ENCODE measurements at regions not wholly inside any gene's neighbourhood (a gene's known extent, or its start where the extent isn't known, plus 50 kb on each side); places are given as distances from the start of the nearest gene placed in this dataset.
A peak's percentile ranks its signal among the peaks of the same experiment; 100 is the strongest.

DNA sequence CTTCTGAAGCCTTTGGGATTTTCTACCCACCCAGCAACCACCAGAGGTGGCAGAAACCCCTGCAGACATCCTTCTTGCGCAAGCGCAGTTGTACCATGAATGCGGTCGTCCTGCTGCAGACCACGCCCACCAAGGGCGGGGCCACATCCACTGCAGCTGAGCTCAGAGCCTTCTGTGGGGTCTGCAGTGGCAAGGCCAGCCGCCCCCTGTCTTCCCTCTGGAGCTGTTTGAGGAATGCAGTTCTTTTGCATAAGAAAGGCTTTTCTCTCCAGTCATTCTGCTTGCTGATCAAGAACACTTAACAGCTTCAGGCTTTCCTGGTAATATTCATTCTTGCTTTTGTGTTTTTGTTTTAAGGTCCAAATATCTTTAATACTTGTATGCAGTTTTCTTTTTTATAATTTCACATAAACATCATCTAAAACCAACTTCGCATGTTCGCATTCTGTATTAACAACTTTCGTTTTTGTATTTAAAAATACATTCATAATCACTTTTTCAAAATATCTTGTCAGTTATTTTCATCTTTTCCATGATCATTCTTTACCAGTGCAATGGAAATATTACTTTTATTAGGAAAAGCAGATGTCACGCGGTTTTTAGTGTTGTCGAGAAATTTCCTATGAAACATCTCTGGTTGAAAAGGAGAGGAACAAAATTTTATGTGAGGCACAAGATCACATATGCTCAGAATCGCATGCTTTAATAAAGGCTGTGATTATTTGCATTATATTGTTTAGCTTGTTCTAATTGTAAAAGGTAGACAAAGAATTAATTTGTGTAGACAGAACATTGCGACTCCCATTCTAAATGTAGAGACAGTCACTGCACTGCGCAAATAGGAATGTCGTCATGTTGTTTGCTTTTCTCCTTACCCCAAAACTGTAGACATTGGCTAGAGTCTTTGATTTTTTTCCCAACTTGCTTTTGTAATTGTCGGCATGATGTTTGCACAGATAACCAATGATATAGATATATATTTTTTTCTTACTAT is 98.1 kb upstream of the SNRPN start:
- Histone ChIP-seq H3K4me1 (ENCODE audit: control insufficient read depth in 4 of 4, insufficient read depth in 4 of 4, low read length in 3 of 4) (peaks cover 0 to 2% (median 0%) of the 10 kb centered on the region in 4 donors), H3K36me3 (ENCODE audit: control insufficient read depth in 4 of 4, insufficient read depth in 3 of 4, low read depth in 1 of 4, low read length in 3 of 4) (no peaks in the 10 kb centered on the region), H3K27ac (ENCODE audit: low read depth in 1 of 2, low read length in 2 of 2) (no peak overlapping the region), H3K9me3 (ENCODE audit: control insufficient read depth in 4 of 4, low read length in 3 of 4) (peaks cover 0 to 6% (median 2%) of the 10 kb centered on the region in 4 donors), H3K4me3 (ENCODE audit: low read depth in 1 of 3, low read length in 3 of 3) (no peak overlapping the region), H3K9ac (ENCODE audit: low read depth in 1 of 2, low read length in 2 of 2) (no peak overlapping the region), H3K27me3 (ENCODE audit: control insufficient read depth in 4 of 4, insufficient read depth in 4 of 4, low read length in 3 of 4) (no peaks in the 10 kb centered on the region)
- TF ChIP-seq RAD21 (IDR thresholded peaks at IDR 0.05) (no peak), EGR1 (IDR thresholded peaks at IDR 0.05; ENCODE audit: low read depth in 2 of 2) (no peak), JUND (IDR thresholded peaks at IDR 0.05) (no peak), ATF3 (IDR thresholded peaks at IDR 0.05) (no peak), HNF4A (conservative IDR thresholded peaks at IDR 0.05) (no peak), YY1 (IDR thresholded peaks at IDR 0.05) (no peak), FOXA2 (IDR thresholded peaks at IDR 0.05) (no peak), FOXA1 (IDR thresholded peaks at IDR 0.05) (no peak), TAF1 (conservative IDR thresholded peaks at IDR 0.05) (no peak), NR2F2 (IDR thresholded peaks at IDR 0.05) (no peak), HNF4G (IDR thresholded peaks at IDR 0.05) (no peak), CTCF (IDR thresholded peaks at IDR 0.05; ENCODE audit: low read depth, low read length, missing input control) (no peak), ZBTB33 (IDR thresholded peaks at IDR 0.05) (no peak), SP1 (IDR thresholded peaks at IDR 0.05) (no peak), RXRA (IDR thresholded peaks at IDR 0.05) (no peak), GABPA (IDR thresholded peaks at IDR 0.05 in 1 of 2, conservative IDR thresholded peaks at IDR 0.05 in 1 of 2) (no peak)
- TF ChIP-seq, protein P1, sequence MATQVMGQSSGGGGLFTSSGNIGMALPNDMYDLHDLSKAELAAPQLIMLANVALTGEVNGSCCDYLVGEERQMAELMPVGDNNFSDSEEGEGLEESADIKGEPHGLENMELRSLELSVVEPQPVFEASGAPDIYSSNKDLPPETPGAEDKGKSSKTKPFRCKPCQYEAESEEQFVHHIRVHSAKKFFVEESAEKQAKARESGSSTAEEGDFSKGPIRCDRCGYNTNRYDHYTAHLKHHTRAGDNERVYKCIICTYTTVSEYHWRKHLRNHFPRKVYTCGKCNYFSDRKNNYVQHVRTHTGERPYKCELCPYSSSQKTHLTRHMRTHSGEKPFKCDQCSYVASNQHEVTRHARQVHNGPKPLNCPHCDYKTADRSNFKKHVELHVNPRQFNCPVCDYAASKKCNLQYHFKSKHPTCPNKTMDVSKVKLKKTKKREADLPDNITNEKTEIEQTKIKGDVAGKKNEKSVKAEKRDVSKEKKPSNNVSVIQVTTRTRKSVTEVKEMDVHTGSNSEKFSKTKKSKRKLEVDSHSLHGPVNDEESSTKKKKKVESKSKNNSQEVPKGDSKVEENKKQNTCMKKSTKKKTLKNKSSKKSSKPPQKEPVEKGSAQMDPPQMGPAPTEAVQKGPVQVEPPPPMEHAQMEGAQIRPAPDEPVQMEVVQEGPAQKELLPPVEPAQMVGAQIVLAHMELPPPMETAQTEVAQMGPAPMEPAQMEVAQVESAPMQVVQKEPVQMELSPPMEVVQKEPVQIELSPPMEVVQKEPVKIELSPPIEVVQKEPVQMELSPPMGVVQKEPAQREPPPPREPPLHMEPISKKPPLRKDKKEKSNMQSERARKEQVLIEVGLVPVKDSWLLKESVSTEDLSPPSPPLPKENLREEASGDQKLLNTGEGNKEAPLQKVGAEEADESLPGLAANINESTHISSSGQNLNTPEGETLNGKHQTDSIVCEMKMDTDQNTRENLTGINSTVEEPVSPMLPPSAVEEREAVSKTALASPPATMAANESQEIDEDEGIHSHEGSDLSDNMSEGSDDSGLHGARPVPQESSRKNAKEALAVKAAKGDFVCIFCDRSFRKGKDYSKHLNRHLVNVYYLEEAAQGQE (IDR thresholded peaks at IDR 0.05), result no peak
- WGBS, result 46% methylated on average over 18 of the region's 18 CpGs
- DNase-seq (ENCODE audit: low spot score), result peak; percentile 49

All from liver (tissue), 8 donors.